Upper lobe of right lung (tissue), 1 donor: ENCODE measurements at regions not wholly inside any gene's neighbourhood (a gene's known extent, or its start where the extent isn't known, plus 50 kb on each side); places are given as distances from the start of the nearest gene placed in this dataset.

Source experiments
- ATAC-seq: fragments of 200-7000 bp; cut with Tn5 transposase; one replicate; pipeline ENCODE4 v1.9.1; 2020; ENCODE audit warnings: mild to moderate bottlenecking, moderate library complexity
- DNase-seq: peaks from one replicate; pipeline ENCODE4 v3.0.0-alpha.2; 2020
- H3K27ac ChIP-seq: fragments of 200-600 bp; one replicate; pipeline ENCODE4 v1.8.0; 2022
- H3K27me3 ChIP-seq: fragments of 200-600 bp; one replicate; pipeline ENCODE4 v1.8.0; 2022; ENCODE audit warnings: mild to moderate bottlenecking
- H3K36me3 ChIP-seq: fragments of 200-600 bp; one replicate; pipeline ENCODE4 v1.8.0; 2022
- H3K4me1 ChIP-seq: fragments of 200-600 bp; one replicate; pipeline ENCODE4 v1.8.0; 2022
- H3K4me3 ChIP-seq: fragments of 200-600 bp; one replicate; pipeline ENCODE4 v1.8.0; 2022; ENCODE audit warnings: mild to moderate bottlenecking
- H3K9me3 ChIP-seq: fragments of 200-600 bp; one replicate; pipeline ENCODE4 v1.8.0; 2022
- intact Hi-C: fragments of 100-400 bp; cut with DNase I; formaldehyde crosslinking; loops from one replicate; pipeline ENCODE4 v1.11.0; 2022
- TF ChIP-seq, protein P1 (sequence below): fragments of 200-600 bp; IDR thresholded peaks from one replicate; pipeline ENCODE4 v1.8.0; 2022; ENCODE audit warnings: antibody characterized with exemption
- donor health status: DM: no; HTN: yes; CAD: no; lungs with severe emphysema.

DNA sequence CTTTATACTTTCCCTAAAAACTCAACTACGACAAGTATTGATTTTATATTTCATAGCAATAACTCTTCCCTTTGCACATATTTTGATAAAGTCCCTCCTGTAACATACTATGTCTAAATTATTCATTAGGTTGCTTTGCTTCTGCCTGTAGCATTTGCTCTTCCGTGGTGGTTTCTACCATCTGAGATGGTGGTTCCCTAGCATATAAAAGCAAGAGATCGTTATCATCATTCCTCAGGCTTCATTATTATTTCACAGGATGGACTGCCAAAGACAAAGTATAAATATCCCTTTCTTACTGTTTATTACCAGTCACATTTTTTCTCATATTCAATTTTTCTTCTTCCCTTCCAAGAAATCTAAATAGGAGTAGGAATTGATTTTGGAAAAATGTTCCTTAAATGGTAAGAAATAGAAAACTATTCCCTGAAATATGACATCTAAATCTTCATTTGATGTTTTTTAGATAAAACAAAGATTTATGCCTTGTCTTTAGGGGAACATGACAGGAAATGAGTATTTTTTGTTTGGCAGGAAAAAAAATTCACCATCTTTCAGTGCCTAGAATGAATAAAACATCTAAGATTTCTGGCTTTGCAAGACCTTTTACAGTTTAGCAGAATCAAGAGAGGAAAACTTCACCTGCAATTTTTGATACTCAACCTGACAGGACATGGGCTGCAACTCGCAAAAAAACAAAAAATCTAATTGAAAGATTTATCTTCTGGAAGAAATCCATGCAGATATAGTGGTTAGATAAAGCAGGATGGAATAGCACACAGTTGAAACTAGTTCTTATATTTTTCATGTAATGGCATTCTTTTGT lies 340.0 kb downstream of the SPRY2 start:
- intact Hi-C loops, result no loop called here
- Histone ChIP-seq H3K36me3 (no peaks in the 10 kb centered on the region), H3K4me3 (no peak overlapping the region), H3K9me3 (no peaks in the 10 kb centered on the region), H3K27ac (no peak overlapping the region), H3K27me3 (no peaks in the 10 kb centered on the region), H3K4me1 (no peaks in the 10 kb centered on the region)
- ATAC-seq (no peak), DNase-seq (no peak)
- TF ChIP-seq, protein P1, sequence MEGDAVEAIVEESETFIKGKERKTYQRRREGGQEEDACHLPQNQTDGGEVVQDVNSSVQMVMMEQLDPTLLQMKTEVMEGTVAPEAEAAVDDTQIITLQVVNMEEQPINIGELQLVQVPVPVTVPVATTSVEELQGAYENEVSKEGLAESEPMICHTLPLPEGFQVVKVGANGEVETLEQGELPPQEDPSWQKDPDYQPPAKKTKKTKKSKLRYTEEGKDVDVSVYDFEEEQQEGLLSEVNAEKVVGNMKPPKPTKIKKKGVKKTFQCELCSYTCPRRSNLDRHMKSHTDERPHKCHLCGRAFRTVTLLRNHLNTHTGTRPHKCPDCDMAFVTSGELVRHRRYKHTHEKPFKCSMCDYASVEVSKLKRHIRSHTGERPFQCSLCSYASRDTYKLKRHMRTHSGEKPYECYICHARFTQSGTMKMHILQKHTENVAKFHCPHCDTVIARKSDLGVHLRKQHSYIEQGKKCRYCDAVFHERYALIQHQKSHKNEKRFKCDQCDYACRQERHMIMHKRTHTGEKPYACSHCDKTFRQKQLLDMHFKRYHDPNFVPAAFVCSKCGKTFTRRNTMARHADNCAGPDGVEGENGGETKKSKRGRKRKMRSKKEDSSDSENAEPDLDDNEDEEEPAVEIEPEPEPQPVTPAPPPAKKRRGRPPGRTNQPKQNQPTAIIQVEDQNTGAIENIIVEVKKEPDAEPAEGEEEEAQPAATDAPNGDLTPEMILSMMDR, result no peak

DNA sequence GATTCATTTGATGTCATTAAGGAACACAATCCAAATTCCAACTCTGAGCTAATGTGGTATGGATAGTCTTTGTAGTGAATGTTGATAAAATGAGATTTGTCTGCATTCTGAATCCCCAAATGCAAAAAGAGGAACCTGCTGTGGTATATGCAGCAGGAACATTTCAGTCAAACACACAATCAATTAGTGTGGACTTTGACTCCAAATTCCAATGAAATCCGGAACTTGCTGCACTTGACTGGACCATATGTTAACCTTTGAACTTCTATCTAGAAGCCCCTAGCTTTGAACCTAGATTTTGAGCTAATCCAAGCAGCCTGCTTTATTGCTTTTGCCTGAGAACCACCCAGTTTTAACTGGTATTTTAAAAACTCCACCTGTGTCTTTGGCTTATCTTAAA lies 341.3 kb downstream of the SPRY2 start:
- ATAC-seq (no peak), DNase-seq (no peak)
- H3K27me3 ChIP-seq, result no peaks in the 10 kb centered on the region
- intact Hi-C loops, result no loop called here
- TF ChIP-seq, protein P1, result no peak
- no peaks in the 10 kb centered on the region for H3K9me3 ChIP-seq
- no peak overlapping the region for H3K27ac ChIP-seq
- no peaks in the 10 kb centered on the region for H3K4me1 ChIP-seq
- no peak overlapping the region for H3K4me3 ChIP-seq
- no peaks in the 10 kb centered on the region for H3K36me3 ChIP-seq

DNA sequence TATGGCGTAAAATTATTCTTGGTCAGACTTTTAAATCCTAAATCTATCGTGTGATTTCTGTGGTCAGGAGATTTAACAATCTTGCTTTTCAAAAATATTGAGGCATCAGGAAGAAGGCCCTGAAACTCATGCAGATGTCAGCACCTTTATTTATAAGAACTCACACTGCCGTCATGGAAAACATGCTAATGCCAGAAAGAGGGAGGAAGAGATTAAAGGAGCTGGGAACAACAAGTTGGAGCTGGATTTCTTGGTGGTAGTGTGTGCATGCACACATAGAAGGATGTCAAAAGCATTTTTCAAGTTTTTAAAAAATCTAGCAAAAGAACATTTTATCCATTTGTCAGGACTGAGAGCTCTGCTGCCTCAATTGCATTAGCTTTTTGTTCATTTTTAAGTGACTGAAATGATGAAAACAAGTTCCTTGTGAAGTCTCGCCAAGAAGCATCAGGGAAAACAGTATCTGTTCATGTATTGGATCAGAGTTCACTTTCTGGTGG lies 342.5 kb downstream of the SPRY2 start:
- no peaks in the 10 kb centered on the region for H3K4me1 ChIP-seq
- no peaks in the 10 kb centered on the region for H3K9me3 ChIP-seq
- H3K27me3 ChIP-seq, result no peaks in the 10 kb centered on the region
- TF ChIP-seq, protein P1, result no peak
- H3K4me3 ChIP-seq, result no peak overlapping the region
- intact Hi-C loops, result no loop called here
- H3K27ac ChIP-seq, result no peak overlapping the region
- H3K36me3 ChIP-seq, result no peaks in the 10 kb centered on the region
- DNase-seq (no peak), ATAC-seq (no peak)

DNA sequence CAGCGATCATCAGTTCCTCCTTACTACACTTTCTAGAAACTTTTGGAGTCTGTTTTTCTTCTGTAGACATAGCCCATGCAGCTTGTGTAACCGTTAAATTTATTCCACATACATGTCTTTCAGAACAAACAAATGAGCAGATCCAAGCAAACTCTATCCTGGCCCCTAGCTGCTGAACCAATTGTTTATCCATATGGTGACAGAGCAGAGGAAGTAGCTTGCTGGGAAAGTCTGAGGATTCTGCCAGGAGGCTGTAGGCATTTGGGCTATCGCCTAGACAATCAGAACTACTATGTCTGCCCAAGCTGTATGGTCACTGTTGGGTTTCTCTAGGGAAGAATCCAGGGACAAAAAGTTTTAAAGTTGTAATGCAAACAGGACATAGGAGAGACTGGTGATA lies 343.7 kb downstream of the SPRY2 start:
- TF ChIP-seq, protein P1, result no peak
- Histone ChIP-seq H3K36me3 (no peaks in the 10 kb centered on the region), H3K27me3 (no peaks in the 10 kb centered on the region), H3K27ac (no peak overlapping the region), H3K4me1 (no peaks in the 10 kb centered on the region), H3K9me3 (no peaks in the 10 kb centered on the region), H3K4me3 (no peak overlapping the region)
- ATAC-seq (no peak), DNase-seq (no peak)
- intact Hi-C loops, result no loop called here

DNA sequence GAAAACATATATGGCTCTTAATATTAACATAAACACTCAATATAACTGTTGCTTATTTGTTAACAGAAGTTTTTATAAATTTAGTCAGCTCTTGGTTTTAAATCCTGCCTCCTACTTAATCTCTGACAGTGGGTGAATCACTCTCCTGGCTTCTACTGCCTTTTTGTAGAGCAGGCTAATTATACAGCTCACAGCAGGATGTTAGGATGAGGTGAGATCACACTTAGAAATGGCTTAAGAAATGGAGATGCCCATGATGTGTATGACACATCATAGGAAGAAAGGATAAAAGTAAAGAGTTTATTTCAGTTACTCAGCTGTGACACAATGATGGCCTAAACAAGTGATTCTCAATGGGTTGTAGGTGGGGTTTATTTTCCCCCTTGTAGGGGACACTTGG lies 345.6 kb downstream of the SPRY2 start:
- Histone ChIP-seq H3K4me1 (no peaks in the 10 kb centered on the region), H3K9me3 (no peaks in the 10 kb centered on the region), H3K4me3 (no peak overlapping the region), H3K27me3 (no peaks in the 10 kb centered on the region), H3K27ac (no peak overlapping the region), H3K36me3 (no peaks in the 10 kb centered on the region)
- no peak for ATAC-seq
- TF ChIP-seq, protein P1, result no peak
- intact Hi-C loops, result no loop called here
- DNase-seq, result no peak
